Stomach (tissue), 4 donors: ENCODE measurements at regions not wholly inside any gene's neighbourhood (a gene's known extent, or its start where the extent isn't known, plus 50 kb on each side); places are given as distances from the start of the nearest gene placed in this dataset.

ENCODE experiments used
- EP300 ChIP-seq: sonication (generic); formaldehyde crosslinking; IDR thresholded peaks from one replicate; pipeline ENCODE4 v1.6.1; 2017; ENCODE audit warnings: antibody characterized with exemption
- POLR2A ChIP-seq, 4 donors: fragments of 450-650 bp; IDR thresholded peaks; one replicate each; pipeline ENCODE4 v1.6.1; 2016; ENCODE audit warnings: antibody characterized with exemption in 4 of 4, control low read depth in 2 of 4, mild to moderate bottlenecking in 1 of 4, moderate library complexity in 1 of 4
- POLR2AphosphoS5 ChIP-seq, 3 donors: sonication (generic); formaldehyde crosslinking; IDR thresholded peaks; one replicate each; pipeline ENCODE4 v1.6.1; 2016; ENCODE audit warnings: antibody characterized with exemption in 3 of 3
- TF ChIP-seq, protein P1 (sequence below), 7 experiments: fragments of 450-650 bp in 4 of 7; fragments of 200-600 bp in 3 of 7; sonication (generic) in 3 of 7; IDR thresholded peaks; one replicate each; pipeline ENCODE4 v1.5.1; 2016 to 2019; ENCODE audit warnings: antibody characterized with exemption in 7 of 7, control low read depth in 2 of 7, mild to moderate bottlenecking in 1 of 7

DNA sequence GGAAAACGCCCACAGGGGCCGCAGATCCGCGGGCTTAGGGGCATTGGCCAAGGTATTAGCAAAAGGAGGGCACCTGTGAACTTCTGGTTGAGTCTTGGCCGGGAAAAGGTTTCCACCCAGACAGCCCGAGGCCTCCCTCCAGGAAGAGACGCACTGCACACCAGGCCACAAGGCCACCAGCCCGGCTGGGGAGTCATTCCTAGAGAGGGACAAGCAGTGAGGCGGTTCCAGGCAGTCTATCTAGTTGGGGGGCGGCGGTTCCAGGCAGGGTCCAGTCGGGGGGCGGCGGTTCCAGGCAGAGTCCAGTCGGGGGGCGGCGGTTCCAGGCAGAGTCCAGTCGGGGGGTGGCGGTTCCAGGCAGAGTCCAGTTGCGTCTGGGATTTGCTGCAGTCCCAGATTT, 518.5 kb downstream of the GLRX3 start:
- TF ChIP-seq, protein P1, sequence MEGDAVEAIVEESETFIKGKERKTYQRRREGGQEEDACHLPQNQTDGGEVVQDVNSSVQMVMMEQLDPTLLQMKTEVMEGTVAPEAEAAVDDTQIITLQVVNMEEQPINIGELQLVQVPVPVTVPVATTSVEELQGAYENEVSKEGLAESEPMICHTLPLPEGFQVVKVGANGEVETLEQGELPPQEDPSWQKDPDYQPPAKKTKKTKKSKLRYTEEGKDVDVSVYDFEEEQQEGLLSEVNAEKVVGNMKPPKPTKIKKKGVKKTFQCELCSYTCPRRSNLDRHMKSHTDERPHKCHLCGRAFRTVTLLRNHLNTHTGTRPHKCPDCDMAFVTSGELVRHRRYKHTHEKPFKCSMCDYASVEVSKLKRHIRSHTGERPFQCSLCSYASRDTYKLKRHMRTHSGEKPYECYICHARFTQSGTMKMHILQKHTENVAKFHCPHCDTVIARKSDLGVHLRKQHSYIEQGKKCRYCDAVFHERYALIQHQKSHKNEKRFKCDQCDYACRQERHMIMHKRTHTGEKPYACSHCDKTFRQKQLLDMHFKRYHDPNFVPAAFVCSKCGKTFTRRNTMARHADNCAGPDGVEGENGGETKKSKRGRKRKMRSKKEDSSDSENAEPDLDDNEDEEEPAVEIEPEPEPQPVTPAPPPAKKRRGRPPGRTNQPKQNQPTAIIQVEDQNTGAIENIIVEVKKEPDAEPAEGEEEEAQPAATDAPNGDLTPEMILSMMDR (IDR thresholded peaks at IDR 0.05): no peak
- TF ChIP-seq POLR2A (IDR thresholded peaks at IDR 0.05) (no peak), POLR2AphosphoS5 (IDR thresholded peaks at IDR 0.05) (no peak), EP300 (no peak)
